ENCODE measurements at regions not wholly inside any gene's neighbourhood (a gene's known extent, or its start where the extent isn't known, plus 50 kb on each side); places are given as distances from the start of the nearest gene placed in this dataset.

DNA sequence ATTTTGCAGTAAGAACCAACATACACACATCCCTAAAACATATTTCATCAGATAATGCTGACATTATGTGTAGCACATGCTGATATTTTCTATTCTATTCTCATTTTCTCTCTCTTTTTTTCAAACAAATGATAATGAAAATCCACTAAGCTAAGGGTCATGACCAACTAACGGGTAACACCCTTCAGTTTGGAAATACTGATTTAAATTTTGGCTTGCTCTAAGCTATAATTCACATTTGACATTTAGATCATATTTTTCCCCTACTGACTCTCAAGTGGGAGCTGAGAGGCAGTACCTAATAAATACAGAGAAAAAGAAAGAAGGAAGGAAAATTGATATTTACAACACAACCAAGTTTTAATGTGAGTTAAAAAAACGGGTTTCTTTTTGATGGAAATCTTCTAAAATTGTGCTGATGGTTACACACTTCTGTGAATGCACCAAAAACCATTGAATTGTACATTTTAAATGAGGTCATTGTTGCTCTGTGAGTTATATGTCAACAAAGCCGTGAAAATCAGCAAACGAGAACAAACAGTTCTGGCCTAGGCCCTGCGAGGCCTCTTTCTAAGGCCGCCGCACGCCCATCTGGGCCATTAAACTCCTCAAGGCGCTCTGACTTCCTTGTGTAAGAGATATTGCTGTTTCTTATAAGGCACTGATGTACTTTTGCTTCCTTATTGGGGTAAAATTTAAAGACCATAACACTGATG, 124.2 kb downstream of the GALR1 start:
- no peaks in the 10 kb centered on the region for H3K27me3 ChIP-seq (ENCODE audit: control insufficient read depth in 1 of 2, insufficient read depth in 2 of 2, low read length in 2 of 2)
- no peak overlapping the region for H3K27ac ChIP-seq (ENCODE audit: low read length)
- H3K9me3 ChIP-seq (ENCODE audit: control insufficient read depth in 2 of 2, low read length in 2 of 2) = peaks cover 0 to 4% of the 10 kb centered on the region in 2 donors
- H3K4me3 ChIP-seq (ENCODE audit: low read length in 2 of 2) = no peak overlapping the region
- H3K36me3 ChIP-seq (ENCODE audit: control insufficient read depth in 2 of 2, insufficient read depth in 2 of 2, low read length in 2 of 2) = no peaks in the 10 kb centered on the region
- no peak overlapping the region for H3K9ac ChIP-seq (ENCODE audit: low read length in 2 of 2)
- H3K4me1 ChIP-seq (ENCODE audit: control insufficient read depth, insufficient read depth, low read length) = no peaks in the 10 kb centered on the region

DNA sequence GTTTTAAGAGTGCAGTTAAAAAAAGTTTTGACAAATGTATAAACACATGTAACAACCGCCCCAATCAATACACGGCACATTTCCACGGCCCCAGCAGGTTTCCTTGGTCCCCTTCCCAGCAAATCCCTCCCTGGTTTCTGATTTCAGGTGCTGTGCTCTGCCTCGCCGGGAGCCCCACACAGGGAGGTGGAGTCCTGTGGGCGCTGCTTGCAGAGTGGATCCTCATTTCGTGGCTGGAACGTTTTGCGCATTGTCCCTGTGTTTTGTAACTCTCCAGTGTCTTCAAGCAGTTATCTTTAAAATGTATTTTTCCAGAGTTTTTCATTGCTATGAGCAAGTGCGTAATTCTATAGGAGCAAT, 124.8 kb downstream of the GALR1 start:
- Histone ChIP-seq H3K9ac (ENCODE audit: low read length in 2 of 2) (no peak overlapping the region), H3K27me3 (ENCODE audit: control insufficient read depth in 1 of 2, insufficient read depth in 2 of 2, low read length in 2 of 2) (peaks cover 0 to 3% of the 10 kb centered on the region in 2 donors), H3K27ac (ENCODE audit: low read length) (no peak overlapping the region), H3K36me3 (ENCODE audit: control insufficient read depth in 2 of 2, insufficient read depth in 2 of 2, low read length in 2 of 2) (no peaks in the 10 kb centered on the region), H3K9me3 (ENCODE audit: control insufficient read depth in 2 of 2, low read length in 2 of 2) (peaks cover 0 to 4% of the 10 kb centered on the region in 2 donors), H3K4me3 (ENCODE audit: low read length in 2 of 2) (no peak overlapping the region), H3K4me1 (ENCODE audit: control insufficient read depth, insufficient read depth, low read length) (no peaks in the 10 kb centered on the region)

DNA sequence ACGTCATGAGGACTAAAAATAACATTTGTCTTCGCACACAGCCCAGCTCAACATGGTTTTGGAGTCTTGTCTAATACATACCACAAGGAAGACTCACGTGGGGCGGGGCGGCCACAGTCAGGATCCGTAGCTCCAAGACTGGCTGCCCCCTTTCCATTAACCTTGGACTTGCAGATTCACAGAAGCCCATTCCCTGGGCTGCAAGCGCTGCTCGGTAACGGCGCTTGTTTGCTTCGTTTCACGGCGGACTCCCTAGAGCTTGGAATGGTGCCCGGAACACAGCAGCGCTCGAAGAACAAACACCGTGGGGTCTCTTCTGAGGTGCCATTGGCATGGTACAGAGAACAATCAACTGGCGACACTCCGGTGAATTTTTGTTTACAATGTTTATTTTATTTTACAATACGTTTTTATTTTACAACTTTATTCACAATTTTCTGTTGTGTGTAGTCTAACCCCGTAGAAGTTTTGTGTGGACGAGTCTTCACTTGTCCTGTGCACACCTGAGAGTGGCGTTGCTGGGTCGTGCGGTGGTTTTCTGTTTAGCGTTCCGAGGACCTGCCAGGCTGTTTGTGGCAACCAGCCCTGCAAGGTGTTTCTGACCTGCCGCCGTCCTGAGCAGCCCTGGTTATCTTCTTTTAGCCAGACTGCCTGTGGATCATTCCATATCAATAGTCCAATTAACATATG, 126.5 kb downstream of the GALR1 start:
- Histone ChIP-seq H3K9me3 (ENCODE audit: control insufficient read depth in 2 of 2, low read length in 2 of 2) (no peaks in the 10 kb centered on the region), H3K4me3 (ENCODE audit: low read length in 2 of 2) (no peak overlapping the region), H3K36me3 (ENCODE audit: control insufficient read depth in 2 of 2, insufficient read depth in 2 of 2, low read length in 2 of 2) (no peaks in the 10 kb centered on the region), H3K27me3 (ENCODE audit: control insufficient read depth in 1 of 2, insufficient read depth in 2 of 2, low read length in 2 of 2) (peaks cover 0 to 7% of the 10 kb centered on the region in 2 donors), H3K27ac (ENCODE audit: low read length) (no peak overlapping the region), H3K9ac (ENCODE audit: low read length in 2 of 2) (no peak overlapping the region), H3K4me1 (ENCODE audit: control insufficient read depth, insufficient read depth, low read length) (no peaks in the 10 kb centered on the region)

DNA sequence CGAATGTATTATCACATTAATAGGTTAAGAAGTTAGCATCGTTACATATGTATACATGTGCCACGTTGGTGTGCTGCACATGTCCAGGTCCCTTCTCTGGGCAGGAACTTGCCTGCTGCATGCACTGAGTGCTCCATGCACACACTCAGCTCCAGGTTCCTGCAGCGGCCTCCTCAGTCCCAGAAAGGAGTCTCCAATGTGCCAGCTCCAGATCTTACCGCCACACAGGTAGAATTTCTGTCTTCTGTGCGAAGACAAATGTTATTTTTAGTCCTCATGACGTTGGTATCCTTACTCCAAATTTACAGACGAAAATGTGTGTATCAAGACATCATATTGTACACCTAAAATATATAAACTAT, 127.1 kb downstream of the GALR1 start:
- no peak overlapping the region for H3K4me3 ChIP-seq (ENCODE audit: low read length in 2 of 2)
- H3K27ac ChIP-seq (ENCODE audit: low read length) = no peak overlapping the region
- H3K9me3 ChIP-seq (ENCODE audit: control insufficient read depth in 2 of 2, low read length in 2 of 2) = no peaks in the 10 kb centered on the region

DNA sequence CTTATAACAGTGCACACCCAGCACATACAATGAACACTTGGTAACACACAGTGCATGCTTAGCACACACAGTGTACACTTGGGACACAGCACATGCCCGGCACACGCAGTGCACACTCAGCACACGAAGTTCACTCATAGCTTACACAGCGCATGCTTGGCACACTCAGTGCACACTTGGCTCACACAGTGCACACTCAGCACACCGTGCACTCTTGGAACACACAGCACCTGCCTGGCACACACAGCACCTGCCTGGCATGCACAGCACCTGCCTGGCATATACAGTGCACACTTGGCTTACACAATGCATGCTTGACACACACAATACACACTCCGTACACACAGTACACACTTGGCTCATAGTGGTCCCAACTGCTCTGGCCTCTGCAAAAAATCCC, 128.2 kb downstream of the GALR1 start:
- Histone ChIP-seq H3K4me3 (ENCODE audit: low read length in 2 of 2) (no peak overlapping the region), H3K27me3 (ENCODE audit: control insufficient read depth in 1 of 2, insufficient read depth in 2 of 2, low read length in 2 of 2) (peaks cover 0 to 9% of the 10 kb centered on the region in 2 donors), H3K36me3 (ENCODE audit: control insufficient read depth in 2 of 2, insufficient read depth in 2 of 2, low read length in 2 of 2) (no peaks in the 10 kb centered on the region), H3K27ac (ENCODE audit: low read length) (no peak overlapping the region), H3K4me1 (ENCODE audit: control insufficient read depth, insufficient read depth, low read length) (no peaks in the 10 kb centered on the region), H3K9me3 (ENCODE audit: control insufficient read depth in 2 of 2, low read length in 2 of 2) (no peaks in the 10 kb centered on the region), H3K9ac (ENCODE audit: low read length in 2 of 2) (no peak overlapping the region)

More for the DNA sequence above, 127.1 kb downstream of the GALR1 start:
- no peaks in the 10 kb centered on the region for H3K4me1 ChIP-seq (ENCODE audit: control insufficient read depth, insufficient read depth, low read length)
- H3K27me3 ChIP-seq (ENCODE audit: control insufficient read depth in 1 of 2, insufficient read depth in 2 of 2, low read length in 2 of 2) = peaks cover 0 to 7% of the 10 kb centered on the region in 2 donors
- H3K36me3 ChIP-seq (ENCODE audit: control insufficient read depth in 2 of 2, insufficient read depth in 2 of 2, low read length in 2 of 2) = no peaks in the 10 kb centered on the region
- H3K9ac ChIP-seq (ENCODE audit: low read length in 2 of 2) = no peak overlapping the region

DNA sequence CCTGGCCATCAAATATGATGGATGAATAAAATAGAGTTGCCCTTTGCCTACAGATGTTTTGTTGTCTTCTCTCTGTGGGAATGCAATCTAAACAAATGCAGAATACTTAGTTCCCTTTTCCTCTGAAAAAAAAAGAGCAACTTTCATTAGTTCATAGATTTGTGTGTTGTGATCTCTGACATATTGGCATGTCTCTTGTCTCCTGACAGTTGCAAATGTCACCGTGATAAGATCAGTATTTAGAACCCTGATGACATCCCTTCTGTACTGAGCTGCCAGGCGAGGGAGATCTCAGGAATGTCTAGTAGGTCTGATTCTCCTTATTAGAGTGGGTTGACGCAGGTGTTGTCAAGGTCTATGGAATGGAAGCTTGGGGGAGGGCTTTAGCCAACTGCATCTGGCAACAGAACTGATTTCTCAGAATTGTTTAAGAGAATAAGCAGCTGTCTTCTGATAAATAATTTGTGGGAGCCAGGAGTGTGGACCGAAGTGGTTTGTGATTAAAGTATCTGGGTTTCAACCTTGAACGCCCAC, 130.4 kb downstream of the GALR1 start:
- Histone ChIP-seq H3K36me3 (ENCODE audit: control insufficient read depth in 2 of 2, insufficient read depth in 2 of 2, low read length in 2 of 2) (no peaks in the 10 kb centered on the region), H3K9me3 (ENCODE audit: control insufficient read depth in 2 of 2, low read length in 2 of 2) (no peaks in the 10 kb centered on the region), H3K4me3 (ENCODE audit: low read length in 2 of 2) (no peak overlapping the region), H3K27ac (ENCODE audit: low read length) (no peak overlapping the region), H3K4me1 (ENCODE audit: control insufficient read depth, insufficient read depth, low read length) (no peaks in the 10 kb centered on the region), H3K27me3 (ENCODE audit: control insufficient read depth in 1 of 2, insufficient read depth in 2 of 2, low read length in 2 of 2) (peaks cover 0 to 9% of the 10 kb centered on the region in 2 donors), H3K9ac (ENCODE audit: low read length in 2 of 2) (no peak overlapping the region)

DNA sequence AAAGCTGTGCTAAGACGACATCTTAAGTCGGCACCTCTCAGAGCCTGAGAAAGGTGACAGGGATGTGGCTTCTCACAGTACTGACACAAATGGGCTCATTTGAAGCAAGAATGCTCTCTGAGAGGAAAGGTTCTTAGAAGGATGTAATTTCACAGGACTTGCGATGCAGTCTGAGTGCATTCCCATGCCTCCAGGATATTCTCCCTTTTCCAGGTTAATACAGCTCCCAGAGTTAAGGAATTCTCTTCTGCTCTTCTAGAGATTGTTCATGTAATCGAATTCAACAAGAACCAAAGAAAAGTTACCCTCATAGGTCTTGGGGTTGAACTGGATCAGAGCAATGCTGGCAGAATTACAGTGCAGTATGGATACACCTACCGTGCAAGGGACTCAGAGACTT, 131.0 kb downstream of the GALR1 start:
- Histone ChIP-seq H3K27me3 (ENCODE audit: control insufficient read depth in 1 of 2, insufficient read depth in 2 of 2, low read length in 2 of 2) (peaks cover 0 to 9% of the 10 kb centered on the region in 2 donors), H3K4me1 (ENCODE audit: control insufficient read depth, insufficient read depth, low read length) (no peaks in the 10 kb centered on the region), H3K4me3 (ENCODE audit: low read length in 2 of 2) (no peak overlapping the region), H3K9me3 (ENCODE audit: control insufficient read depth in 2 of 2, low read length in 2 of 2) (no peaks in the 10 kb centered on the region), H3K36me3 (ENCODE audit: control insufficient read depth in 2 of 2, insufficient read depth in 2 of 2, low read length in 2 of 2) (no peaks in the 10 kb centered on the region), H3K27ac (ENCODE audit: low read length) (no peak overlapping the region), H3K9ac (ENCODE audit: low read length in 2 of 2) (no peak overlapping the region)

DNA sequence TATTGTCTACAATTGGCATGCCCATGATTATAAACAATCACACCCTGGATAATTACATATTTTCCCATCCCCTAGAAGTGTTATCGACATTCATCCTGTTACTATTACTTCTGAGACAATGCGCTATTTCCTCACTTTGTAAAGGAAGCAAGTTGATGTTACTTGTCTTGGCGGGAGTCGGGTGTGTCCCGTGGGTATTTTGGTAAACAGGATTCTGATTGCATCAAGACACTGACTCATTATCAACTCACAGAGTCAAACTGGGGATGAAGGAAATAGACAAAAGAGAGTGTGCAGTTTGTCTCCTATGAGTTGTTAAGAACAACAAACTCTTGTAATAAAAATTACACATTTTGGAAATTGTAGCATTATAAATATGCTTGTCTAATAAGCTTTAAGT, 142.7 kb downstream of the GALR1 start:
- no peaks in the 10 kb centered on the region for H3K9me3 ChIP-seq (ENCODE audit: control insufficient read depth in 2 of 2, low read length in 2 of 2)
- H3K9ac ChIP-seq (ENCODE audit: low read length in 2 of 2) = no peak overlapping the region
- H3K4me1 ChIP-seq (ENCODE audit: control insufficient read depth, insufficient read depth, low read length) = no peaks in the 10 kb centered on the region
- H3K27me3 ChIP-seq (ENCODE audit: control insufficient read depth in 1 of 2, insufficient read depth in 2 of 2, low read length in 2 of 2) = no peaks in the 10 kb centered on the region
- no peak overlapping the region for H3K27ac ChIP-seq (ENCODE audit: low read length)
- no peak overlapping the region for H3K4me3 ChIP-seq (ENCODE audit: low read length in 2 of 2)
- no peaks in the 10 kb centered on the region for H3K36me3 ChIP-seq (ENCODE audit: control insufficient read depth in 2 of 2, insufficient read depth in 2 of 2, low read length in 2 of 2)

DNA sequence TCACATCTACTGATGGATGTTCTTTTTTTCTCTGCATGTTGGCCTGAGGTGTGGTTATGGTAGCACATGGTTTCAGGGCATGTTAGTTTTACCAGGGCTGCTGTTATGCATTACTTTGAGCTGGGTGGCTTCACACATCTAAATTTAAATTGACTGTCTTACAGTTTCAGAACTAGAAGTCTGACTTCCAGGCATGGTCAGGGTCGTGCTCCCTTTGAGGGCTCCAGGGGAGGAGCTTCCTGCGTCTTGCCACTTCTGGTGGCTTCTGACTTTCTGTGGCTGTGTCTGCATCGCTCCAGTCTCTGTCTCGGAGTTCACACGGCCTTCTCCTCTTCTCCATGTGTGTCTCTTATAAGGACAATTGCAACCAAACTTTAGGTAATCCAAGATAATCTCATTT, 143.9 kb downstream of the GALR1 start:
- Histone ChIP-seq H3K27me3 (ENCODE audit: control insufficient read depth in 1 of 2, insufficient read depth in 2 of 2, low read length in 2 of 2) (peaks cover 0 to 2% of the 10 kb centered on the region in 2 donors), H3K9me3 (ENCODE audit: control insufficient read depth in 2 of 2, low read length in 2 of 2) (no peaks in the 10 kb centered on the region), H3K4me1 (ENCODE audit: control insufficient read depth, insufficient read depth, low read length) (no peaks in the 10 kb centered on the region), H3K4me3 (ENCODE audit: low read length in 2 of 2) (no peak overlapping the region), H3K27ac (ENCODE audit: low read length) (no peak overlapping the region), H3K9ac (ENCODE audit: low read length in 2 of 2) (no peak overlapping the region), H3K36me3 (ENCODE audit: control insufficient read depth in 2 of 2, insufficient read depth in 2 of 2, low read length in 2 of 2) (no peaks in the 10 kb centered on the region)

DNA sequence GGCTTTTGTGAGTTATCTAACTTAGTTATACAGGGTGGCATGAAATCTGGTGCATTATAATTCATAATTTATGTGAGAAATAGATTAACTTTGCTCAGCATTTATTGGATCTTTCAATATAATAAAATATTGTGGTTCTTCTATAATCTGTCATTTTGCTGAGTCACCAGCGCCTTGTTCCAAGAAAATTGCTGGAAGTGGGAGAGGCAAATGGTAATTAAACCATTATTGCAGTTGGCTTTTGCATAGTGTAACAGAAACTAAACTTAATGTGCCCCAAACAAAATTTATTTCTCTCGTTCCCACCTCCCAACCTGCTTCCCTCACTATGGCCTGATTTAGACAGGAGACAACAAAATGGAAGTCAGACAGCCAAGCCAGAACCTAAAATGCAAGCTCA, 146.3 kb downstream of the GALR1 start:
- Histone ChIP-seq H3K4me1 (ENCODE audit: control insufficient read depth, insufficient read depth, low read length) (no peaks in the 10 kb centered on the region), H3K9ac (ENCODE audit: low read length in 2 of 2) (no peak overlapping the region), H3K27me3 (ENCODE audit: control insufficient read depth in 1 of 2, insufficient read depth in 2 of 2, low read length in 2 of 2) (peaks cover 0 to 4% of the 10 kb centered on the region in 2 donors), H3K4me3 (ENCODE audit: low read length in 2 of 2) (no peak overlapping the region), H3K36me3 (ENCODE audit: control insufficient read depth in 2 of 2, insufficient read depth in 2 of 2, low read length in 2 of 2) (no peaks in the 10 kb centered on the region), H3K9me3 (ENCODE audit: control insufficient read depth in 2 of 2, low read length in 2 of 2) (no peaks in the 10 kb centered on the region), H3K27ac (ENCODE audit: low read length) (no peak overlapping the region)

DNA sequence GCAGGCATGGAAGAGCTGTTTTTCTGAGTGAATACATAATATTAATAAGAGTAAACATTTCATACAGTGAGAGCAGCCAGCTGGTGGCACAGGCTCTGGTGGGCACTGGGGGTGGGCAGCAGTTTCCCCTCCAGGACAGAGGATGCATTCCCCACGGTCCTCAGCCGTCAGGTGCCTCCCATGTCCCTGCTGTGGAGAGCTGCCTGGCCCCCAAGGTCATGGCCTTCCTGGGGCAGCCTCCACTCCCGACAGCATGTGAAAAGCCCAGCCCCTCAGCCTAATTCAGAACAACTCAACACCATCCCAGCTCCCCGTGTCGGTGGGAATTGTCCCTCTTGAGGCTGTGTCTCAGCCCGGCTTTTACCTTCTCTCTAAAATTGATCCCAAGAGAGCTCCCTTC, 147.4 kb downstream of the GALR1 start:
- Histone ChIP-seq H3K27me3 (ENCODE audit: control insufficient read depth in 1 of 2, insufficient read depth in 2 of 2, low read length in 2 of 2) (peaks cover 0 to 4% of the 10 kb centered on the region in 2 donors), H3K9me3 (ENCODE audit: control insufficient read depth in 2 of 2, low read length in 2 of 2) (no peaks in the 10 kb centered on the region), H3K27ac (ENCODE audit: low read length) (no peak overlapping the region), H3K36me3 (ENCODE audit: control insufficient read depth in 2 of 2, insufficient read depth in 2 of 2, low read length in 2 of 2) (no peaks in the 10 kb centered on the region), H3K9ac (ENCODE audit: low read length in 2 of 2) (no peak overlapping the region), H3K4me1 (ENCODE audit: control insufficient read depth, insufficient read depth, low read length) (no peaks in the 10 kb centered on the region), H3K4me3 (ENCODE audit: low read length in 2 of 2) (no peak overlapping the region)

Data from stomach smooth muscle (tissue), 2 donors.